GM20000 (cell line): ENCODE measurements at regions not wholly inside any gene's neighbourhood (a gene's known extent, or its start where the extent isn't known, plus 50 kb on each side); places are given as distances from the start of the nearest gene placed in this dataset.
"Not testable (repeated sequence)": the region's sequence is repeated elsewhere in the genome, so short reads cannot be mapped to it uniquely, and the experiment has no call there.

ENCODE experiments used
- DNase-seq: peaks from one replicate; pipeline ENCODE4 v3.0.0; 2012; ENCODE audit warnings: low spot score
- TF ChIP-seq, protein P1 (sequence below): IDR thresholded peaks from 2 replicates; pipeline ENCODE4 v1.5.1; 2012; ENCODE audit warnings: mild to moderate bottlenecking, control low read depth; ENCODE audit errors: extremely low read depth, missing control alignments

GRCh38 chrX:45506149-45506730 lies 305.6 kb upstream of the DIPK2B start:
- DNase-seq = no peak
- TF ChIP-seq, protein P1, sequence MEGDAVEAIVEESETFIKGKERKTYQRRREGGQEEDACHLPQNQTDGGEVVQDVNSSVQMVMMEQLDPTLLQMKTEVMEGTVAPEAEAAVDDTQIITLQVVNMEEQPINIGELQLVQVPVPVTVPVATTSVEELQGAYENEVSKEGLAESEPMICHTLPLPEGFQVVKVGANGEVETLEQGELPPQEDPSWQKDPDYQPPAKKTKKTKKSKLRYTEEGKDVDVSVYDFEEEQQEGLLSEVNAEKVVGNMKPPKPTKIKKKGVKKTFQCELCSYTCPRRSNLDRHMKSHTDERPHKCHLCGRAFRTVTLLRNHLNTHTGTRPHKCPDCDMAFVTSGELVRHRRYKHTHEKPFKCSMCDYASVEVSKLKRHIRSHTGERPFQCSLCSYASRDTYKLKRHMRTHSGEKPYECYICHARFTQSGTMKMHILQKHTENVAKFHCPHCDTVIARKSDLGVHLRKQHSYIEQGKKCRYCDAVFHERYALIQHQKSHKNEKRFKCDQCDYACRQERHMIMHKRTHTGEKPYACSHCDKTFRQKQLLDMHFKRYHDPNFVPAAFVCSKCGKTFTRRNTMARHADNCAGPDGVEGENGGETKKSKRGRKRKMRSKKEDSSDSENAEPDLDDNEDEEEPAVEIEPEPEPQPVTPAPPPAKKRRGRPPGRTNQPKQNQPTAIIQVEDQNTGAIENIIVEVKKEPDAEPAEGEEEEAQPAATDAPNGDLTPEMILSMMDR = no peak

DNA sequence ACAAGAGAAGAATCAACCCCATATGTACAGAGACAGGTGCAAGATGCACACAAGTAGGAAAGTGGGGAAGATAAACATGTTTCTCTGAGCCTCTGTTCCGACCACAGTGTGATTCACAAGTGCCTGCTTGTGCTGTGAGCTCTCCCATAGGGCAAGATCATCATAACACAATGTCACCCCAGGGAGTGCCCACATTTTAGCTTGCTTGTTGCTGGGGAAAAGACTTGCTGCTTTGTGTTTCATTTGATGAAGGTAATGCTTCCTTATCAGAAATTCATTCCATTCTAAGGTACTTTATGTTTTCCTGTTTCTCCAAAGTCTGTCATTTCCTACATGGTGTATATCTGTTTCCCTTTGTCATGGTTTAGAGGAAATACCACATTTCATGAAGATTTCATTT lies 304.5 kb upstream of the DIPK2B start:
- DNase-seq = no peak

DNA sequence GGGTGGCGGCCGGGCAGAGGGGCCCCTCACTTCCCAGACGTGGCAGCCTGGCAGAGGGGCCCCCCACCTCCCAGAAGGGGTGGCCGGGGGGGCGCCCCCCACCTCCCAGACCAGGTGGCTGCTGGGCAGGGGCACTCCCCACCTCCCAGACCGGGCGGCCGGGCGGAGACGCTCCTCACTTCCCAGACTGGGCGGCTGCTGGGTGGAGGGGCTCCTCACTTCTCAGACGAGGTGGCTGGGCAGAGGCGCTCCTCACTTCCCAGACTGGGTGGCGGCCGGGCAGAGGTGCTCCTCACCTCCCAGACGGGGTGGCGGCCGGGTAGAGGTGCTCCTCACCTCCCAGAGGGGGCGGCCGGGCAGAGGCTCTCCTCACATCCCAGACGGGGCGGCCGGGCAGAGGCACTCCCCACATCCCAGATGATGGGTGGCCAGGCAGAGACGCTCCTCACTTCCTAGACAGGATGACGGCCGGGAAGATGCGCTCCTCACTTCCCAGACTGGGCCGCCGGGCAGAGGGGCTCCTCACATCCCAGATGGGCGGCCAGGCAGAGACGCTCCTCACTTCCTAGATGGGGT lies 303.2 kb upstream of the DIPK2B start:
- DNase-seq = not testable (repeated sequence)

More for the DNA sequence above, 304.5 kb upstream of the DIPK2B start:
- TF ChIP-seq, protein P1 = no peak

DNA sequence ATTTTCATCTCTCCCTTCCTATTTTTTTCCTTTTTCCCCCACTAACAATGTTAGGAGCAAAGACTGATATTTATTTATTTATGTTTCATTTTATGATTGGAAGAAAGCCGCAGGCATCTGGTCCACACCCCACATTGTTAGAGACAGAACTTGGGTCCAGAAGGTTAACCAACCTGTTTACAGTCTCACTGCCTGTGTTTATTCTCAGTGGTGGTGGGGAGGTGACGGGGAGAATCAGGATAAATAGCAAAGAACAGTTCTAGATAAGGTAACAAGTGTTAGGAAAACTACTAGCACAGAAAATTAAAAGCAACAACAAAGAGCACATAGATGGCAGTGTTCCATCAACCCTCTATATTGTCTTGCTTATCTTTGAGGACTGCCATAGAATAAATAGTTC lies 301.7 kb upstream of the DIPK2B start:
- TF ChIP-seq, protein P1 = no peak
- no peak for DNase-seq

DNA sequence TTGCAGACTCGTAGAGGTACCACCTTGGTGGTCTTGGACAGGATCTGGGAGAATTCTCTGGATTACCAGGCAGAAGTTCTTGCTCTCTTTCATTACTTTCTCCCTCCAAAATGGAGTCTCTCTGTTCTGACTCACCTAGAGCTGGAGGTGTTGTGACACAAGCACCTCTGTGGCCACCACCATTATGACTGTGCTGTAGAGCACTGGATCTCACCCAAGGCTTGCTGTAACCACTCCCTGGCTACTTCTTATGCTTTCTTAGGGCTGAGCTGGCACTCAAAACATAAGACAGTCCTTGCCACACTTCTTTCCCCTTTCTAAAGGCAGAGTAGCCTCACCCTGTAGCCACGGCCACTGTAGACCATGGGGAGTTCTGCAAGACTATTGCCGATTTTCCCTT lies 296.6 kb upstream of the DIPK2B start:
- no peak for DNase-seq
- TF ChIP-seq, protein P1 = no peak

DNA sequence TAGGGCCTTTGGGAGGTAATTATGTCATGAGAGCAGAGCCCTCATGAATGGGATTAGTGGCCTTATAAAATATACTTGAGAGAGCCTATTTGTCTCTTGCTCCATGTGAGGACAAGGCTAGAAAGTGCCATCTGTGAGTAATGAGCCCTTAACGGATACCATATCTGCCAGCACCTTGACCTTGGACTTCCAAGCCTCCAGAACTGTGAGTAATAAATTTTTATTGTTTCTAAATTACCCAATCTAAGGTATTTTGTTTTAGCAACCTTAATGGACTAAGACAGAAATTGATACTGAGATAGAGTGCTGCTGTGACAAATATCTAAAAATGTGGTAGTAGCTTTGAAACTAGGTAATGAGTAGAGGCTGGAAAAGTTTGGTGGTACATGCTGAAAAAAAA lies 285.0 kb upstream of the DIPK2B start:
- no peak for DNase-seq
- TF ChIP-seq, protein P1 = no peak

DNA sequence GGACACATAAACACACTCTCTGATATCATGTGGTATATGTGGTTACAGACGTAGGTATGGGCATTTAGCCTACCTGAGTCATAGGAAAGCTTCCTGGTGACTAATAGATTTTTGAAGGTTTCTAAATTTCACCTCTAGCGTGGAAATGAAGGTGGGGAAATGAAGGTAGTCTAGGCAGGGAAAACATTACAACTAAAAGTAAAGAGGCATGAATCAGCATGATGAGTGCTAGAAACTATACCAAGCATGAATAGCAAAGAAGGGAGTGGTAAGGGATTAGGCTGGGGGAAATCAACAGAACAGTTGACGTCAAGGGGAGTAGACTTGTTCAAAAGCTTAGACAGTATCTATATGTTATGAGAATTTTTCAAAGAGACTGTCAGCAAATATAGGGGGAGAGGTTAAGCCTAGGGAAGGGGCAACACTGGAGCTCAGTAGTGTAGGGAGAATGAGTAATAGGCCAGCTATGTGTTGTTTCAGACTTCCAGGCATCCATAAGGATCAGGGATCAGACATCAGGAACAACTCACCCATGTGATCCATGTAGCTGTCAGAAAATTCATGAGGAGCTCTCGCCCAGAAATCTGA lies 279.3 kb upstream of the DIPK2B start:
- DNase-seq = no peak
- TF ChIP-seq, protein P1 = no peak
